HPDE6-E6E7 (cell line): ENCODE measurements at regions not wholly inside any gene's neighbourhood (a gene's known extent, or its start where the extent isn't known, plus 50 kb on each side); places are given as distances from the start of the nearest gene placed in this dataset.

Source experiments
- DNase-seq: peaks from one replicate; pipeline ENCODE4 v3.0.0; 2011; ENCODE audit warnings: missing footprints; ENCODE audit errors: extremely low spot score

GRCh38 chr10:61356354-61356753 is 96.8 kb downstream of the TMEM26 start:
- no peak for DNase-seq

- DNase-seq: no peak
These were observed 98.0 kb downstream of the TMEM26 start for GRCh38 chr10:61355211-61355610.

GRCh38 chr10:61354401-61354975 is 98.7 kb downstream of the TMEM26 start:
- no peak for DNase-seq

GRCh38 chr10:61350794-61351193 is 102.4 kb downstream of the TMEM26 start:
- no peak for DNase-seq

DNA sequence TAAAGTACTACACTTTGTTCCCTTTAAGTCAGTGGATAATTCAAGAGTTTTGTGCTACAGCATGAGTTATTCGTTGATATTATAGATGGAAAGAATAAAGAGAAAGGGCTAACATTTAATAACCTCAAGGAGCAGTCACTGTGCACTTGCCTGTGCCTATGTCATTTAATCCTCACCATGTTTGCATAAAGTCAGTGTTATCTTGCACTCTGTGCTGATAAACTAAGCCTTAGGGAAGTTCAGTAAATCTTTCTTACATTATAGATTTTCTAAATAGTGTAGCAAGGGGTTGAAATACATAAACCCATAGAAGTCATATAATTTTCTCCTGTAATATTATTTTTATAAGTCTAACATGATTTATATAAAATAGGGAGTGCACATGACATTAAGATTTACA is 103.1 kb downstream of the TMEM26 start:
- no peak for DNase-seq

- no peak for DNase-seq
These were observed 106.3 kb downstream of the TMEM26 start for GRCh38 chr10:61346796-61347413.

DNA sequence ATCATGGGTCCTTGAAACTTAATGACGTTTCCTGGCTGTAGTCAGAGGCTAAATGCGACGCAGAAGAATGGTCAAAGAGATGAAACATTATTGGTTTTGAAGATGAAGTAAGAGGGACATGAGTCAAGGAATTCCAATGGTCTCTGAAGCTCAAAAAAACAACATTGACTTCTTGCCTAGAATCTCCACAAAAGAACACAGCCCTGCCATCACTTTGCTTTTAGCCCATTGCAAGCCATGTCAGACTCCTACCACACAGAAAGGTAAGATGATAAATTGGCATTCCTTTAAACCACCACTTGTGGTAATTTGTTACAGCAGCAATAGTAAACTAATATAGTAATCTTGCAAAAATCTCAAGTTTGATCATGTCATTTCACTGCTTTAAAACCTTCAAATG is 109.4 kb downstream of the TMEM26 start:
- DNase-seq: no peak

DNA sequence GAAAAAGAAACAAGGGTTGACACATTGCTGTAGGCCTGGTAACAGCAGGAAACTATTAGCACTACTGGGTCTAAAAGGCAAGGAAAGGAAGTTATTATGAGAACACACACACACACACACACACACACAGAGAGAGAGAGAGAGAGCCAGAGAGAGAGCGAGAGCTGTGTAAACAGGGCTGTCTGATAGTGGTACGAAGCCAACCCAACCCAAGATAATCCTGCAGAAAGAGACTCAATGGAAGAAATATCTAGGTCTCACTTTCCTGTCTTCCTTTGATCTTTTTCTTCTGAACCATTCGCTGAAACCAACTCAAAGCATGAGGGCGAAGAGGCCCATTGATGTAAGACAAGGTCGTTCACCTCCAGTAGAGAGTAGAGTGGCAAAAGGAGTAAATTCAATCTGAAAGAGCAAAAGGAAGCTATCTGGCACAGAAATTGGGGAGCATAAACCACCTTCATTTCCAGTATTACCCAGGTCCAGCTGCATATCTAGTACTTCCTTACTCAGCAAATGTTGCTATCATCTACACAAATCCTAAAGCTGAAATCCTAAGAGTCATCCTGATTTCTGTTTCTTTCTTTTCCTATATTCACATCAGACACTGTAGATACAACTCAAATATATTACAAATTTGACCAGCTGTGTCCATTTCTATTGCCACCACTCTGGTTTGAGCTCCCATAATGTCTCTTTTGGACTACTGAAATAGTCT is 110.2 kb downstream of the TMEM26 start:
- DNase-seq: no peak

- DNase-seq: no peak
These were observed 112.2 kb downstream of the TMEM26 start for GRCh38 chr10:61341008-61341407.

- no peak for DNase-seq
These were observed 115.0 kb downstream of the TMEM26 start for GRCh38 chr10:61338146-61338545.

- DNase-seq: no peak
These were observed 115.4 kb downstream of the TMEM26 start for GRCh38 chr10:61337741-61338140.

DNA sequence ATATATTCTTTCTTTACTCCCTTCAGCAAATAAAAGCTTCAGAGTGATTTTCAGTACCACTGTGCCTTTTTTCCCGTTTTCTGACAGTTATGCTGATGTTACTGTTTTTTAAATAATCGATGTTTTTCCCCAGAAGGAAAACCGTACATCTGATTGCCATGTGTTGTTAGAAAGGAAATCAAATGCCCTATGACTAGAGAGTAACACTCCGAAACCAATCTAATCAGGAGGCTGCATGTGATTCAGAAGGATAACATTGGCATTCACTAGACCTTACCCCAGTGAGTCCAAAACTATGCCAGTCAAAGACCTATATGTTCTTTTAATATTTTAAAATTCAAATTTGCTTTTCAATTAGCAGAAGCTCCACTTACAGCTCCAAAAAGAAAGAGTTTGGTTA is 116.3 kb downstream of the TMEM26 start:
- no peak for DNase-seq

DNA sequence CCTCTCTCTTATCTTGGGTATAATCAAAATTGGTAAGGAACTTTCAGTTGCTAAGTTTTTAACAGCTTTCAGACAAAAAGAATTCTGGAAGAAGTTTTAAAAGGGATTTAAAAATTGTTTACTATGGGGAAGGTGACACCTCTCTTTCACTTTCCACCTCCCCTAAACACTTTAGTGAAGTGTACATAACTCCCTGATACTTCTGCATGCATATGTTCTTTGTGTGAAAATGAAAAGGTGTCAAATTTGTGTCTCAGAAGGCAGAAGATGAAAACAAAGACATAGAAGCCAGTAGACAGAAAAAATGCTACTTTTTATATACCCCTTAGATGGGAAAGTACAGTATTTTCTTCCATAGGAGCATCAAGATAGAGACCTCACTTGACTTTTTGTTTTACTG is 117.8 kb downstream of the TMEM26 start:
- no peak for DNase-seq

- no peak for DNase-seq
These were observed 120.6 kb downstream of the TMEM26 start for GRCh38 chr10:61332581-61332980.

GRCh38 chr10:61330669-61331068 is 122.5 kb downstream of the TMEM26 start:
- no peak for DNase-seq

GRCh38 chr10:61329854-61330253 is 123.3 kb downstream of the TMEM26 start:
- no peak for DNase-seq

DNA sequence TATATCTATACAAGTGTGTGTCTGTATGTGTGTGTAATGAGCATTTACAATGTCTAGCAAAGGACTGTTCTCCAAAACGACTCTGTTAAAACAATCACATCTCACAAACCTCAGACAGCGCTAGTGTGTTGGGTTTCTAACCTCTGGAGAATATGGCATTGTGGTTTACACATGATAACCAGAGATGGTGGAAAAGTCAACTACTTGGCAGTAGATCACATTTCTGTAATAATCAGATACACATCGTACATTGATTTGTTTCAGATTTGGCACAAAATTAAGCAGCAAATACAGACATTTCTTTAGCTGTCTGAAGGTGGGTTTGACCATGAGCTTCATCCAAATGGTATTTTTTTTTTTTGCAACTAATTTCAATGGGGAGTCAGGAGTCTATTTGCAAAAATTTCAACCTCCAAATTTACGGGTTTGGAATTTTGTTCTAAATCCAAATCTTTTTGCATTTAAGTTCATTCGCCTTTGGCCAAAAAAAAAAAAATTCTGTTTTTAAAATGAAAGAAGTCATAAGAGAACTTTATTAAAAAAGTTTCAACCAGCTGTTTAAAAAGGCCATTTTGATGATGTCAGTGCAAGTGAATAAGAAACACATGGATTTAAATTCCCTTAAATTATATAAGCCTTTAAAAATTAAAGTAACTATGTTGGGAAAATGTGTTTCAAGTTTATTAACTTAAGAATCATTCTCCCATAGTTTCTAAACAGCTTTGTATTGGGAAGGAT is 127.8 kb downstream of the TMEM26 start:
- no peak for DNase-seq

GRCh38 chr10:61323726-61324125 is 129.5 kb downstream of the TMEM26 start:
- no peak for DNase-seq

- DNase-seq: no peak
These were observed 131.9 kb downstream of the TMEM26 start for GRCh38 chr10:61321041-61321857.

DNA sequence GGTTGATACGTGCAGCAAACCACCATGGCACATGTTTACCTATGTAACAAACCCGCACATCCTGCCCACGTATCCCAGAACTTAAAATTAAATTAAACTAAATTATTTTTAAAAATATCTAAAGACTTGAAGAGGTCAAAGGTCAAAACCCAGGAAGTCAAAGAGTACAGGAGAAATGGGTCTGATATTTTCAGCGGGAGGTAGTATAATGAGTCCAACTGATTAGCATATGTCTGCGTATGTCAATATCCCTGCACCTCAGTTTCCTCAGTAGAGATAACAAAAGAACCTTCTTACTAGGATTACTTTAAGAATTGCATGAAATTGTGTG is 133.0 kb downstream of the TMEM26 start:
- DNase-seq: no peak

GRCh38 chr10:61319386-61320256 is 133.6 kb downstream of the TMEM26 start:
- no peak for DNase-seq
